Erythroblast (primary cell): ENCODE measurements at regions not wholly inside any gene's neighbourhood (a gene's known extent, or its start where the extent isn't known, plus 50 kb on each side); places are given as distances from the start of the nearest gene placed in this dataset.

Experiments
- GATA1 ChIP-seq: IDR thresholded peaks from 2 replicates; pipeline ENCODE4 v1.6.1; 2011; ENCODE audit warnings: low read depth, mild to moderate bottlenecking, control low read depth, low read length, moderate library complexity
- POLR2A ChIP-seq: IDR thresholded peaks from 2 replicates; pipeline ENCODE4 v1.6.1; 2011; ENCODE audit warnings: mild to moderate bottlenecking, low read length

DNA sequence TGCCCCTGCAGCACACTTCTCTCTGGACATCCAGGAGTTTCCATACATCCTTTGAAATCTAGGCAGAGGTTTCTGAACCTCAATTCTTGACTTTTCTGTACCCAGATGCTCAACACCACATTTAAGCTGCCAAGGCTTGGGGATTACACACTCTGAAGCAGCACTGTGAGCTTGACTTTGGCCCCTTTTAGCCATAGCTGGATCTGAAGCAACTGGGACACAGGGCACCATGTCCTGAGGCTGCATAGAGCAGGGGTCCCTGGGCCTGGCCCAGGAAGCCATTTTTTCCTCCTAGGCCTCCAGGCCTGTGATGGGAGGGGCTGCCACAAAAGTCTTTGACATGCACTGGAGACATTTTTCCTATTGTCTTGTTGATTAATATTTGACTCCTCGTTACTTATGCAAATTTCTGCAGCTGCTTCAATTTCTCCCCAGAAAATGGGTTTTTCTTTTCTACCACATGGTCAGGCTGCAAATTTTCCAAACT lies 694.0 kb downstream of the DIPK2A start:
- TF ChIP-seq POLR2A (no peak), GATA1 (no peak)
